ENCODE measurements at regions not wholly inside any gene's neighbourhood (a gene's known extent, or its start where the extent isn't known, plus 50 kb on each side); places are given as distances from the start of the nearest gene placed in this dataset.

GRCh38 chr5:171599411-171599810 is 180.0 kb downstream of the FGF18 start:
- no peaks in the 10 kb centered on the region for H3K27me3 ChIP-seq (ENCODE audit: insufficient read depth, low read depth)
- H3K27ac ChIP-seq: no peak overlapping the region
- no peaks in the 10 kb centered on the region for H3K36me3 ChIP-seq (ENCODE audit: insufficient read depth)
- TF ChIP-seq CTCF (conservative IDR thresholded peaks at IDR 0.05; ENCODE audit: low read depth, low read length): no peak
- H3K4me3 ChIP-seq (IDR thresholded peaks at IDR 0.05; ENCODE audit: insufficient read depth, low read depth, low read length): no peak overlapping the region
- no peaks in the 10 kb centered on the region for H3K79me2 ChIP-seq (ENCODE audit: insufficient read depth, low read depth)
- no peak overlapping the region for H3K4me2 ChIP-seq
- no peak overlapping the region for H2AFZ ChIP-seq (ENCODE audit: low read depth)
- H3K9ac ChIP-seq: no peak overlapping the region
- no peaks in the 10 kb centered on the region for H3K4me1 ChIP-seq (ENCODE audit: low read depth, poor library complexity, severe bottlenecking)
- no peaks in the 10 kb centered on the region for H4K20me1 ChIP-seq (ENCODE audit: insufficient read depth)

- no peak overlapping the region for H3K9ac ChIP-seq
- no peaks in the 10 kb centered on the region for H3K36me3 ChIP-seq (ENCODE audit: insufficient read depth)
- H3K27me3 ChIP-seq (ENCODE audit: insufficient read depth, low read depth): no peaks in the 10 kb centered on the region
- no peaks in the 10 kb centered on the region for H3K79me2 ChIP-seq (ENCODE audit: insufficient read depth, low read depth)
- no peak overlapping the region for H2AFZ ChIP-seq (ENCODE audit: low read depth)
- no peaks in the 10 kb centered on the region for H4K20me1 ChIP-seq (ENCODE audit: insufficient read depth)
- no peak overlapping the region for H3K4me2 ChIP-seq
- no peak overlapping the region for H3K4me3 ChIP-seq (IDR thresholded peaks at IDR 0.05; ENCODE audit: insufficient read depth, low read depth, low read length)
- H3K4me1 ChIP-seq (ENCODE audit: low read depth, poor library complexity, severe bottlenecking): no peaks in the 10 kb centered on the region
- H3K27ac ChIP-seq: no peak overlapping the region
- TF ChIP-seq CTCF (conservative IDR thresholded peaks at IDR 0.05; ENCODE audit: low read depth, low read length): no peak
Measured at GRCh38 chr5:171599957-171600612, 180.6 kb downstream of the FGF18 start.

- Histone ChIP-seq H3K4me1 (ENCODE audit: low read depth, poor library complexity, severe bottlenecking) (no peaks in the 10 kb centered on the region), H2AFZ (ENCODE audit: low read depth) (no peak overlapping the region), H3K79me2 (ENCODE audit: insufficient read depth, low read depth) (no peaks in the 10 kb centered on the region), H3K4me3 (IDR thresholded peaks at IDR 0.05; ENCODE audit: insufficient read depth, low read depth, low read length) (no peak overlapping the region), H3K36me3 (ENCODE audit: insufficient read depth) (no peaks in the 10 kb centered on the region), H3K4me2 (no peak overlapping the region), H3K27ac (no peak overlapping the region), H3K9ac (no peak overlapping the region), H4K20me1 (ENCODE audit: insufficient read depth) (no peaks in the 10 kb centered on the region), H3K27me3 (ENCODE audit: insufficient read depth, low read depth) (no peaks in the 10 kb centered on the region)
- no peak for TF ChIP-seq CTCF (conservative IDR thresholded peaks at IDR 0.05; ENCODE audit: low read depth, low read length)
Measured at GRCh38 chr5:171600741-171601265, 181.4 kb downstream of the FGF18 start.

DNA sequence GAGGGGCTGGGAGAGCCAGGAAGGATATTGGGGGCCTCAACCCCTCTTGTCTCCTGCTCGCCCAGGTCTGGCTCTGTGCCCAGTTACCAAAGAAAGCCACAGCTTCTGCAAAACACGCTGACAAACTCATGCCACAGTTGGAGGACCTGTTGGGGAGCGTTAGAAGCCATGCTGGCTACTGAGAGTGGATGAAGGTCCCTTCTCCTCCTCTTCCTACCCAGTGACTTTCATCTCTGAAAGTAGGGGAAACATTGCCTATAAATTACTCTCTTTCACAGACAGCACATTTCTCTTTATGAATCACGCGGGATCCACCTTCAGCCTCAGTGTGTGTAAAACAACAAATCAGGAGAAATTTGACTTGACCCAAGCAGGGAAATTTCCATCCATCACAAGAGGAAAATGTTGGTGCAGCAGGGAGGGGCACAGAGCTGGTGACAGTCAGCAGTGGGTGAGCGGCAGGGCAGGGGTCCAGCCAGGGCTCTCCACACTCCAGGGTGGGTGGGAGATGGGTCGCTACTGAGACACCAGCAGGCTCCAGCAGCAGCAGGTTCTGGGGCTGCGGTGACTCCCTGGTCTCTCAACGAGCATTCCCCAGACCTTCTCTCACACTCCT is 181.9 kb downstream of the FGF18 start:
- H3K9ac ChIP-seq: no peak overlapping the region
- no peak overlapping the region for H3K4me2 ChIP-seq
- no peak overlapping the region for H2AFZ ChIP-seq (ENCODE audit: low read depth)
- H3K27ac ChIP-seq: no peak overlapping the region
- no peak for TF ChIP-seq CTCF (conservative IDR thresholded peaks at IDR 0.05; ENCODE audit: low read depth, low read length)
- H3K79me2 ChIP-seq (ENCODE audit: insufficient read depth, low read depth): no peaks in the 10 kb centered on the region
- H3K4me3 ChIP-seq (IDR thresholded peaks at IDR 0.05; ENCODE audit: insufficient read depth, low read depth, low read length): no peak overlapping the region
- H3K4me1 ChIP-seq (ENCODE audit: low read depth, poor library complexity, severe bottlenecking): no peaks in the 10 kb centered on the region
- H4K20me1 ChIP-seq (ENCODE audit: insufficient read depth): no peaks in the 10 kb centered on the region
- H3K36me3 ChIP-seq (ENCODE audit: insufficient read depth): no peaks in the 10 kb centered on the region
- no peaks in the 10 kb centered on the region for H3K27me3 ChIP-seq (ENCODE audit: insufficient read depth, low read depth)

Data from KMS-11 (cell line).